AG10803 (cell line): ENCODE measurements at regions not wholly inside any gene's neighbourhood (a gene's known extent, or its start where the extent isn't known, plus 50 kb on each side); places are given as distances from the start of the nearest gene placed in this dataset.

Experiments
- DNase-seq: peaks from one replicate; pipeline ENCODE4 v3.0.0; 2010; ENCODE audit warnings: low read depth
- H3K4me3 ChIP-seq: 2 replicates; pipeline ENCODE4 v1.5.1; 2011; ENCODE audit warnings: mild to moderate bottlenecking, low read length, control low read depth
- TF ChIP-seq, protein P1 (sequence below): conservative IDR thresholded peaks from 2 replicates; pipeline ENCODE4 v1.5.1; 2011; ENCODE audit warnings: mild to moderate bottlenecking, low read length, control low read depth, inconsistent platforms

DNA sequence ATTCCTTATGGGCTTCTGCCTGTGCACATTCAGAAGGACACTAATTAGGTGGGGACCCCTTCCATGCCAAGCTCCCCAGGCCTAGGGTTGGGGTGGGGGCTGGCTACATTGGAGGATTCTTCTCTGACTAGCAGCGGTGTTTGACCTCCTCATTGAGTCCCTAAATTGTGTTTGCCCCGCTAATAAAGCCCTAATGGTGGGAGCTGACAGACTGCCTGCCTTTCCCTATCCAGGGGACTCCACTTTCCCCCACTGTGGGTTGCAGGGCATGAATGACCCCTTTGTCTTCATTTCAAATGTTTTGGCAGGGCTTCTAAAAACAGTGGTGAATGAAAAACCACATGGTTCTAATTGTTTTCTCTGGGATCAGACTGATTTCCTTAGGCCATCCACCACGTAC lies 476.8 kb upstream of the CDH11 start:
- DNase-seq = no peak
- TF ChIP-seq, protein P1, sequence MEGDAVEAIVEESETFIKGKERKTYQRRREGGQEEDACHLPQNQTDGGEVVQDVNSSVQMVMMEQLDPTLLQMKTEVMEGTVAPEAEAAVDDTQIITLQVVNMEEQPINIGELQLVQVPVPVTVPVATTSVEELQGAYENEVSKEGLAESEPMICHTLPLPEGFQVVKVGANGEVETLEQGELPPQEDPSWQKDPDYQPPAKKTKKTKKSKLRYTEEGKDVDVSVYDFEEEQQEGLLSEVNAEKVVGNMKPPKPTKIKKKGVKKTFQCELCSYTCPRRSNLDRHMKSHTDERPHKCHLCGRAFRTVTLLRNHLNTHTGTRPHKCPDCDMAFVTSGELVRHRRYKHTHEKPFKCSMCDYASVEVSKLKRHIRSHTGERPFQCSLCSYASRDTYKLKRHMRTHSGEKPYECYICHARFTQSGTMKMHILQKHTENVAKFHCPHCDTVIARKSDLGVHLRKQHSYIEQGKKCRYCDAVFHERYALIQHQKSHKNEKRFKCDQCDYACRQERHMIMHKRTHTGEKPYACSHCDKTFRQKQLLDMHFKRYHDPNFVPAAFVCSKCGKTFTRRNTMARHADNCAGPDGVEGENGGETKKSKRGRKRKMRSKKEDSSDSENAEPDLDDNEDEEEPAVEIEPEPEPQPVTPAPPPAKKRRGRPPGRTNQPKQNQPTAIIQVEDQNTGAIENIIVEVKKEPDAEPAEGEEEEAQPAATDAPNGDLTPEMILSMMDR = no peak
- H3K4me3 ChIP-seq = no peak overlapping the region

DNA sequence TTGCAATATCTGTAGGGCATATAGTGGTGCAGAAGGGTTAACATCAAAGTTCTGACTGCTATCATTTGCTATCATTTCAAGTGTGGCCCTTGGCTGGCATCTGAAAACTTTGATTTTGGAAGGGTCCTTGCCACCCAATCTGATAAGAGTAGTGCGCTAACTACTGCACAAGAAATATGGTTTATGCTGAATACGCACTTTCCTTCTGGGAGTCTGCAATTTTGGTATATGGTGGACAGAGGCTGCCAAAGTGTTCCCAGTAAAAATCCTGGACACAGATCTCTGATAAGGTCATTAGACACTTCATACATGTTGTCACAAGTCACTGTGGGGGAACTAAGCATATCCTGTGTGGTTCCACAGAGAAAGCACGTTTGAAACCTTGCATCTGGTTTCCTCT lies 461.6 kb upstream of the CDH11 start:
- TF ChIP-seq, protein P1 = no peak
- H3K4me3 ChIP-seq = no peak overlapping the region
- DNase-seq = no peak

DNA sequence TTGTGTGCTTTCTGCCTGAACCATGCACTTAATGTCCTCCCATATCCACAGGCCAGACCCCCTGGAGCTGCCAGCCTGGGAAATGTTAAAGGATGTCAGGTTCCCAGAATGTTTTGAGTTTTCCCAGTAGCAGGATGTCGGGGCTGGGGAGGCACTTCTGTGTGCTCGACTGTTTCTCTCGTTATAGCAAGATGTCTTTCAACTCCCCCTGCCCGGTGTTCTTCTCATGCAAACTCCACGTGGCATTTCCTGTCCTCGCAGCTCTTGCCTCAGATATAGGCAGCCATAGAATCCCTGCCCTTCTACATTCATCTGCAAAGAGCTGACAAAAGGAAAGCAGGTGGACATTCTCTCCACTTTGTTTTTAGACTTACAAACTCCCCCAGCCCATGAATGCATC lies 457.2 kb upstream of the CDH11 start:
- H3K4me3 ChIP-seq = no peak overlapping the region
- TF ChIP-seq, protein P1 = no peak
- peak; percentile 7 for DNase-seq

DNA sequence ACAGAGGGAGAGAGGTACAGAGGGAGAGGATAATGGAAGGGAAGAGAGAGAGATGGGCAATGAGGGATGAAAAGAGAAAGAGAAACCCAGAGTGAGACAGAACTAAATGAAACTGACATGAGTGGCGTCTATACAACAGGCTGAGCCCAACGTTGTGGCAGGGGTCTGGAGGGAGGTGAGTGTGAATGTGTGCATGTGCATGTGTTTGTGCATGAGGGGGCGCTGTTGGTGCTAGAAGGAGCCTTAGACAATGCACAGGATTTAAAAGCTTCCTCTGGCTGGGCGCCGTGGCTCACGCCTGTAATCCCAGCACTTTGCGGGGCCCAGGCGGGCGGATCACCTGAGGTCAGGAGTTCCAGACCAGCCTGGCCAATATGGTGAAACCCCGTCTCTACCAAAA lies 454.8 kb upstream of the CDH11 start:
- no peak for DNase-seq
- TF ChIP-seq, protein P1 = no peak
- H3K4me3 ChIP-seq = no peak overlapping the region

DNA sequence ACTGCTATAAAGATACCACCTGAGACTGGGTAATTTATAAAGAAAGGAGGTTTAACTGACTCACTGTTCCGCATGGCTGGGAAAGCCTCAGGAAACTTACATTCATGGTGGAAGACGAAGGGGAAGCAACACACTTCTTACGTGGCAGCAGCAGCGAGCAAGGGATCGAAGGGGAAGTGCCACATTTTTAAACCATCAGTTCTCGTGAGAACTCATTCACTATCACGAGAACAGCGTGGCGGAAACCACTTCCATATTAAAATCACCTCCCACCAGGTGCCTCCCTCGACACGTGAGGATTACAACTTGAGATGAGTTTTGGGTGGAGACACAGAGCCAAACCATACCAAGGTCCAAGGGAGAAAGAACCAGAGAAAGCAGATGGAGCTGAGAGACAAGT lies 454.3 kb upstream of the CDH11 start:
- H3K4me3 ChIP-seq = no peak overlapping the region
- TF ChIP-seq, protein P1 = no peak
- DNase-seq = no peak

DNA sequence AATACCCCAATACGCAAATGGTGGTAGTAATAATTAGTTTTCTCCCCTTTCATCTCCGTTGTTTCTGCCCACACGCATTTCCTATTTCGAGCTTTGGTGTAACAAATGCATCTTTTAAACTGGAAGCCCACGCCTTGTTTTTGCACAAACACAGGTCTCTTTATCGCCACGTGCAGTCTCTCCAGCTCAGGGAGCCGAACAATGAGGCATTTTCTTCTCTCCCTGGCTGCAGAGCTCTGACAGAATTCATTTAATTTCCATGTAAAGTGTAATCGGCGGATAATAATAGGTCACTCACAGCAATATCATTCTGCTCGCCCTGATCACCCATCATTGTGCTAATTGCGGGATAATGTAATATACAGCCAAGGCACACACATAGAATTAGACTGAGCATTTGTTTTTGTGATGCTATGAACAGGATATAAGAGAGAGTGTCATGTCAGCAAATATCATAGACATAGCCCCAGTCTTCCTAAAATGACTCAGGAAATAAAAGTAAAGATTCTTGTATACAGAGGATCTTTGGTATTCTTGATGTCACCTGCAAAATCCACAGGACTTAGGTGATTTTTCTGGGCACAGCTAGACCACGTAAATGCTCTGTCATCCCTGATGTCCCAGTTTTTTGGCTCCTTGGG lies 452.6 kb upstream of the CDH11 start:
- DNase-seq = no peak
- TF ChIP-seq, protein P1 = no peak
- no peak overlapping the region for H3K4me3 ChIP-seq

DNA sequence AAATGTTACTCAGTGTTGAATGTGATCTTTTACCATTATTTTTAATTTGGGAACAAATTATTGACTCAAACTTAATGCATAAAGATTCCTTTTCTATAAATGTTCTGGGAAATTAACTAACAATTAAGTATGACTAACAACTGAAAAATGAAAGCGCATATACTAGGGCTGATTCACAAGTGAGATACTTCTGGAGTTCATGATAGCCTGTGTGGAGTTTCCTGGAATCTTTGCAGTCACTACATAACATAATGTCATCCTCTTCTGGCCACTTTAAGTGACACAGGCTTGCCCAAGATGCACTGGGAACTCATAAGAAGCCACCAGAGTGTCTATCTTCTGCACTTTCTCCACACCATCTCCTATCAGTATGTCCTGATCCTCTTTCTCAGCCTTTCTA lies 450.3 kb upstream of the CDH11 start:
- TF ChIP-seq, protein P1 = peak; percentile 37
- H3K4me3 ChIP-seq = no peak overlapping the region
- DNase-seq = peak; percentile 87
